GM19351 (cell line): ENCODE measurements at regions not wholly inside any gene's neighbourhood (a gene's known extent, or its start where the extent isn't known, plus 50 kb on each side); places are given as distances from the start of the nearest gene placed in this dataset.
"Not testable (repeated sequence)": the region's sequence is repeated elsewhere in the genome, so short reads cannot be mapped to it uniquely, and the experiment has no call there.

ENCODE experiments used
- ATAC-seq: cut with Tn5 transposase; IDR thresholded peaks from one replicate; pipeline ENCODE4 v1.9.1; 2021; ENCODE audit warnings: mild to moderate bottlenecking, moderate library complexity; ENCODE audit not compliant: unreplicated experiment

- ATAC-seq = no peak
Observed at GRCh38 chr3:27661797-27662196, 60.3 kb downstream of the EOMES start.

- ATAC-seq = peak; percentile 79
Observed at GRCh38 chr3:27659279-27660021, 62.7 kb downstream of the EOMES start.

- ATAC-seq = no peak
Observed at GRCh38 chr3:27658741-27659140, 63.4 kb downstream of the EOMES start.

GRCh38 chr3:27657871-27658270 is 64.3 kb downstream of the EOMES start:
- no peak for ATAC-seq

- ATAC-seq = no peak
Observed at GRCh38 chr3:27657404-27657803, 64.7 kb downstream of the EOMES start.

- ATAC-seq = no peak
Observed at GRCh38 chr3:27656790-27657189, 65.3 kb downstream of the EOMES start.

GRCh38 chr3:27655547-27655946 is 66.6 kb downstream of the EOMES start:
- ATAC-seq = no peak

- no peak for ATAC-seq
Observed at GRCh38 chr3:27653803-27654558, 68.1 kb downstream of the EOMES start.

GRCh38 chr3:27649277-27649676 is 72.8 kb downstream of the EOMES start:
- no peak for ATAC-seq

GRCh38 chr3:27646896-27647295 is 75.2 kb downstream of the EOMES start:
- ATAC-seq = no peak

- ATAC-seq = no peak
Observed at GRCh38 chr3:27644941-27645340, 77.2 kb downstream of the EOMES start.

GRCh38 chr3:27643355-27643754 is 78.8 kb downstream of the EOMES start:
- ATAC-seq = no peak

- ATAC-seq = no peak
Observed at GRCh38 chr3:27642796-27643195, 79.3 kb downstream of the EOMES start.

- no peak for ATAC-seq
Observed at GRCh38 chr3:27641888-27642601, 80.1 kb downstream of the EOMES start.

GRCh38 chr3:27641271-27641800 is 80.8 kb downstream of the EOMES start:
- ATAC-seq = no peak

GRCh38 chr3:27639271-27639670 is 82.9 kb downstream of the EOMES start:
- no peak for ATAC-seq

- no peak for ATAC-seq
Observed at GRCh38 chr3:27638594-27638993, 83.5 kb downstream of the EOMES start.

- ATAC-seq = no peak
Observed at GRCh38 chr3:27637346-27637995, 84.7 kb downstream of the EOMES start.

- ATAC-seq = not testable (repeated sequence)
Observed at GRCh38 chr3:27635006-27635405, 87.1 kb downstream of the EOMES start.

GRCh38 chr3:27633224-27633545 is 88.9 kb downstream of the EOMES start:
- no peak for ATAC-seq
